NCI-H524 (cell line): ENCODE measurements at regions not wholly inside any gene's neighbourhood (a gene's known extent, or its start where the extent isn't known, plus 50 kb on each side); places are given as distances from the start of the nearest gene placed in this dataset.
A peak's percentile ranks its signal among the peaks of the same experiment; 100 is the strongest.

Experiments used
- DNase-seq, 2 experiments: peaks; one replicate each; lab custom pipeline; 2025; lab: John Stamatoyannopoulos, UW

GRCh38 chr15:26376243-26376642 lies 396.6 kb downstream of the GABRB3 start:
- no peak for DNase-seq

GRCh38 chr15:26374806-26375205 lies 398.1 kb downstream of the GABRB3 start:
- DNase-seq: no peak

DNA sequence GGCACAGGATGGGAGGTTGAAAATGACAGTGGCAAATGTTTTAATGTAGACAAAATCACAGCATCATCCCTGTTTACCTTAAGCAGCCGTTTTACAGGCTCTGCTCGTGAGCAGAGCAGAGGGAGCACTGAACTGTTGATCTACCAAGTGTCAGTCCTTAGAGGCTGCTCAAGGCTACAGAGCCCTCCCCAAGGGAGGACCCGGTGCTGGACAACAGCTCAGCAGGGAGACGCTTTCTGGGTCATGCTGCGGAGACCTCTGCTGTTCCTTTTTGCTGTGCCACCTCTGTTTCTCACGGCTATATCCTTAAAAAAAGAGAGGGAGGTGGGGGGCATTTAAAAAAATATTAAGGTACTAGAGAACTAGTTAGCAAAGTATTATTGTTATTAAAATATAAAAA lies 400.2 kb downstream of the GABRB3 start:
- no peak for DNase-seq

GRCh38 chr15:26365077-26365476 lies 407.8 kb downstream of the GABRB3 start:
- no peak for DNase-seq

DNA sequence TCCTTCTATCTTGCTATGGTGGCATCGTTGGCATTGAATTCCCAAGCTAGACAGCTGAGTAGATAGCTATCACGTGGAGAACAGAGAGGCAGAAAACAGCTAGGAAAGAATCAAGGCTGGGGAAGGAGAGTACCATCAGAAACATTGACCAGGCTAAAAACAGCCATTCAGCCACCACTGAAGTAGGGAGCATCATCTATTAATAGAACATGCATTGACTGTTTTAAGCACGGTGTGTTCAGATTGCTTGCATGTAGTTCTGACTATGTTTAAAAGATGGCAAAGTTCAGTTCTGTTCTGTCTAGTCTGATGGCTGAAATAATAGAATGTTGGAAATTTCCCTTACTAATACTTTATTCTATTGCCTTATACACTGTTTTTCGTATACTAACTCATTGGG lies 413.0 kb downstream of the GABRB3 start:
- DNase-seq: no peak

GRCh38 chr15:26358708-26359107 lies 414.2 kb downstream of the GABRB3 start:
- no peak for DNase-seq

GRCh38 chr15:26357653-26358052 lies 415.2 kb downstream of the GABRB3 start:
- no peak for DNase-seq

DNA sequence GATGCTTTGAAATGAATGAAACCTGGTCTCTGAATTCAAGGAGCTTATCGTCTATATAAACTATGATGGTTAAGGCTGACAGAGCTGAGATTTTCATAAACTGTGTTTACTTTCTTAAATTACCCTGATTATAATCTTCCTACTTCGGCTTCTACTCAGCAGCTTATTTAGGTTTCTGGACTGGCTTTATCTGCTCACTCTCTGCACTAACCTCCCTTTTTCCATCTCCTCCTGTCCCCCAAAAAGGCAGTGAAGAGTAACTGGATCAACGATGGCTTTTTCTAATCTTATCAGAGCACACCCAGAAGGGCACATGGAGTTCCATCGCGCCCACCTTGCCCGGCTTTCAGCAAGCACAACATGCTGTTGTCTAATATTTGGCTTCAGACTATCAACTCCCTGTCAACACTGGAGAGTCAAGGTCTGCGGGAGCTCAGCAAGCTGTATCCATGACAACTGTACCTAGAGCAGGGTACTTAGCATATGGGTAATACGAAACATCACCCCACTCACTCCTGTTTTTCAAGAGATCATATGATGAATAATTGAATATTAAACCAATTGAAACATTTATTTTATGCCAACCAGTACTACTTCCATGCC lies 417.3 kb downstream of the GABRB3 start:
- peak; percentile 70 to 87 for DNase-seq

GRCh38 chr15:26352909-26353308 lies 420.0 kb downstream of the GABRB3 start:
- no peak for DNase-seq

- DNase-seq: no peak
Measured at GRCh38 chr15:26352406-26352805, 420.5 kb downstream of the GABRB3 start.

GRCh38 chr15:26325495-26325894 lies 447.4 kb downstream of the GABRB3 start:
- peak; percentile 24 to 72 for DNase-seq

GRCh38 chr15:26323566-26323965 lies 449.3 kb downstream of the GABRB3 start:
- no peak for DNase-seq

DNA sequence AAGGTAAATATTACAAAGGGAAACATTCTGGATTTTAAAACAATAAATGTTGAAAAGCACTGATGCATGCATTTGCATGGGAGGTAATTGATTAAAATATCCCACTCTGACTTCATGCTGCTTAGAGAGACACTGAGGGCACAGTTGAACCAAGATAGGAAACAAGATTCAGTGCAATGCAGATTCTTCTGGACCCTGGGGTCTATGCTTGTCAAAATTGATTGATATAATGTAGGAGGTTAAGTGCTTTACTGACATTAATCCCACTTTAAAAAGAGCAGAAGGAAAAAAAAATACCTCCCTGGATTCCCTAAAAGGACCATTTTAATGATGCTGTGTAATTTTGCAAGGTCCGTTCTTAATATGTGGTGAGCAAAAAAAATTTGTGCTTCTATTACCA lies 454.2 kb downstream of the GABRB3 start:
- no peak for DNase-seq

- no peak for DNase-seq
Measured at GRCh38 chr15:26314577-26314976, 451.4 kb upstream of the ATP10A start.

DNA sequence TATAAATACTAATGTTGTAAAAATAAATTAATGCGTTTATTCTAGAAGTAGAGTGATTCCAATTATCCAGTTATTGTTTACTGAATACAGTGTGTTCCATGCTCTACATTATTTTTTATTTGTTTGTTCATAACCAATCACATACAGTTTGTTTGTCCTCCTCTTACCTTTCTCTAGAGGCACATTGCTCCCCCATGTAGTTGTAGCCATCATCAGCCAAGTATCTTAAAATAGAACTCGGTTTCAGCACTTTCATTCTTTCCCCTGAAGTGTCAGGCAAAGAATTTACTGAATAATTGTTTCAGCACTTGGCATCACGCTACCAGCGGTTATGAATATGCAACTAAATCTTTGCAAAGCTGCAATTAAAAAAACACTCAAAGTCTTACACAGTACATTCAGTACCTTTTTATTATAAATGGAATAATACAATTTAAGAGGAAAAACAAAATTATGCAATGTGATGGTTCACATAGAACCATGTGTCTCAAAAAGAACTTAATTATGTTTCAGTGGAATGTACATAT lies 448.6 kb upstream of the ATP10A start:
- DNase-seq: no peak

DNA sequence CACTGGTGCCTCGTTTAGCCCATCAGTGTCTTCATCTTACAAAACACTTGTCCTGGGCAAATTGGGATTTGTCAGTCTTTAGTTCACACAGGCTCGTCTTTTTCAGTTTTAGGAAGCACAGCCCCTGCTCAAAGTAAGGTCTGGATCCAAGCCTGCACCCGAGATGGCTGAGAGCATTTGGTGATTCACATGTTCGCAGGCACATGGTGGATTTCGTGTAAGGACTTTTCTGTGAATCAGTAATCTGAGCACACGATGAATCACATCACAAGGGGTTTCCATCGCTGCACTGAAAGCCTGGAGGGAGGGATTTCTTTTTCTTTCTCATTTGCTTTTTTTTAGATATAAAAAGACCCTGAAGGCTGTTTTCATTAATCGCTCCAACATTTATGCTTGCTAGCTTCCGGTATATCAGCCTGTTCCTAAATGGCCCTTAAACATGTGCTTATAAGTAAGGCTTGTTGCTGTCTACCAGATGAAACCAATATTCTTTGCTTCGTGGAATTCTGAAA lies 435.6 kb upstream of the ATP10A start:
- no peak for DNase-seq

DNA sequence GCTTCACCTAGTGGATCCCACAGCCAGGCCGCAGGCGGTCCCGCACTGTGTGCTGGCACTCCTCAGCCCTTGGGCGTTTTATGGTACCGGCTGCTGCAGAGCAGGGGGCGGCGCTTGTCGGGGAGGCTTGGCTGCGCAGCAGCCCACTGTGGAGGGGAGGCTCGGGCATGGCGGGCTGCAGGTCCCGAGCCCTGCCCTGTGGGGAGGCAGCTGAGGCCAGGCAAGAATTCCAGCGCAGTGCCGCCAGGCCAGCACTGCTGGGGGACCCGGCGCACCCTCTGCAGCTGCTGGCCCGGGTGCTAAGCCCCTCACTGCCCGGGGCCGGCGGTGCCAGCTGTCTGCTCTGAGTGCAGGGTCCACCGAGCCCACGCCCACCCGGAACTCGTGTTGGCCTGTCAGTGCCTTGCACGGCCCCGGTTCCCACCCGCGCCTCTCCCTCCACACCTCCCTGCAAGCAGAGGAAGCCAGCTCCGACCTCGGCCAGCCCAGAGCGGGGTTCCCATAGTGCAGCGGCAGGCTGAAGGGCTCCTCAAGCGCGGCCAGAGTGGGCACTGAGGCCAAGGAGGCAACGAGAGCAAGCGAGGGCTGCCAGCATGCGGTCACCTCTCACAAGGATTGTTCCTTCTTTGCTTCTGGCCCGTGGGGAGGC lies 435.0 kb upstream of the ATP10A start:
- DNase-seq: no peak

DNA sequence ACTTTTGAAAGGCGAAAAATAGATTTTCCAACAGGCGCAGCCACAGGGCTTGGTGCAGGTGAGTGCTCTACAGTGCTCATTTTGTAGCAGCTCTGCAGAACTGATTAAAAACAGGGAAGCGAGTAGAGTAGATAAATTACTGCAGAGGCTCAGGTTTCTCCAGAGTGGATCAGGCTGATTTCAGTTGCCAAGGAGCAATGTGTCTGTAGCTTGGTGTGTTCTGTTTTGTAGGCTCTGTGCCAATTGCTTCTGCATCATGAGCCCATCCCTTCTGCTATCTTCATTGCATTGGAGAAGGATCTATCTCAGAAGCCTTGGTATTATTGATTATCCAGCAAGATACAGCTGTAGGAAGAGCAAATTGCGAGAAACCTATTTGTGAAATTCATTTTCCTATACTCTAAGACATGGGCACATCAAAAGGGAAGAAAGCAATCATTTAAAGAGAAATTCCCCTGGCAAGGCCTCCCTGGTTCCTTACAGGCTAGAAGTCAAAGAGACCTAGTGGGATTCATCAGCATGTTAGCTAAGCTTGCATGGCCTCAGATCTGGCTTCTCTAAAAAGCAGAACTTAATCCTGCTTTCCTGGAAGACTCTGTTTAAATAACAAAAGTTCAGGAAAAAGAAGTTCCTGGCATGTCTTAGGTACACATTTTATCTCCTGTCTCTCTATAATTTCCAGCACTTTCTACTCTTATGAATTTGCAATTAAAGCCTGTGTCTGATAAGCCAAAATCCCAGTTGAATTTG lies 432.4 kb upstream of the ATP10A start:
- peak; percentile 64 to 93 for DNase-seq

- peak; percentile 90 to 96 for DNase-seq
Measured at GRCh38 chr15:26294059-26294689, 431.0 kb upstream of the ATP10A start.

- DNase-seq: no peak
Measured at GRCh38 chr15:26287381-26287780, 424.3 kb upstream of the ATP10A start.

- DNase-seq: no peak
Measured at GRCh38 chr15:26280281-26280680, 417.2 kb upstream of the ATP10A start.

DNA sequence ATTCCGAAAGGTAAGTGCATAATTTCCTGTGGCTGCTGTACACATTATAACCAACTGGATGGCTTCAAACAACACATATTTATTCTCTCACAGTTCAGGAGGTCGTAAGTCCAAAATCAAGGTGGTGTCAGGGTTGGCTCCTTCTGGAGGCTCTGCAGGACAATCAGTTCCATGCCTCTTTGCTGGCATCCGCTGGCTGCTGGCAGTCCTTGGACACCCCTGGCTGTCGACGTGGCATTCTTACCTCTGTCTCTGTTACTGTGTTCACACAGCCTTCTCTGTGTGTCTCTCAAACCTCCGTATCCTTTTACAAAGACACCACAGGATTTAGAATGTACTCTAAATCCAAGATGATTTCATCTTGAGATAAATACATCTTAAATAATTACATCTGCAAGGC lies 398.8 kb upstream of the ATP10A start:
- no peak for DNase-seq
